ENCODE measurements at regions not wholly inside any gene's neighbourhood (a gene's known extent, or its start where the extent isn't known, plus 50 kb on each side); places are given as distances from the start of the nearest gene placed in this dataset.

GRCh38 chr22:49709464-49709863, 118.2 kb downstream of the BRD1 start:
- DNase-seq (ENCODE audit: low spot score in 2 of 2), result no peak
- H3K27me3 ChIP-seq, result peaks cover 0 to 13% of the 10 kb centered on the region in 2 donors
- no peak overlapping the region for H3K4me3 ChIP-seq
- TF ChIP-seq POLR2A (IDR thresholded peaks at IDR 0.05) (no peak), EP300 (IDR thresholded peaks at IDR 0.05) (no peak), CTCF (IDR thresholded peaks at IDR 0.05) (no peak)
- no peak overlapping the region for H3K27ac ChIP-seq
- no peaks in the 10 kb centered on the region for H3K4me1 ChIP-seq
- peaks cover 0 to 38% (median 2%) of the 10 kb centered on the region in 4 donors for H3K9me3 ChIP-seq
- no peaks in the 10 kb centered on the region for H3K36me3 ChIP-seq
- 70 to 71% methylated on average over 4 of the region's 4 CpGs for WGBS, 2 donors

- Histone ChIP-seq H3K36me3 (no peaks in the 10 kb centered on the region), H3K9me3 (peaks cover 0 to 51% (median 2%) of the 10 kb centered on the region in 4 donors), H3K27ac (no peak overlapping the region), H3K4me1 (no peaks in the 10 kb centered on the region), H3K4me3 (no peak overlapping the region), H3K27me3 (peaks cover 0 to 19% of the 10 kb centered on the region in 2 donors)
- DNase-seq (ENCODE audit: low spot score in 2 of 2), result no peak
- WGBS, 2 donors, result 83% methylated on average over 13 of the region's 13 CpGs
- TF ChIP-seq CTCF (IDR thresholded peaks at IDR 0.05) (no peak), POLR2A (IDR thresholded peaks at IDR 0.05) (no peak), EP300 (IDR thresholded peaks at IDR 0.05) (no peak)
Observed at GRCh38 chr22:49705972-49706352, 121.7 kb downstream of the BRD1 start.

GRCh38 chr22:49705216-49705971, 122.3 kb downstream of the BRD1 start:
- TF ChIP-seq EP300 (IDR thresholded peaks at IDR 0.05) (no peak), CTCF (IDR thresholded peaks at IDR 0.05) (no peak), POLR2A (IDR thresholded peaks at IDR 0.05) (no peak)
- H3K27ac ChIP-seq, result no peak overlapping the region
- no peak overlapping the region for H3K4me3 ChIP-seq
- WGBS, 2 donors, result 53 to 67% methylated on average over 16 to 22 of the region's 22 CpGs
- no peak for DNase-seq (ENCODE audit: low spot score in 2 of 2)
- no peaks in the 10 kb centered on the region for H3K36me3 ChIP-seq
- H3K4me1 ChIP-seq, result no peaks in the 10 kb centered on the region
- H3K27me3 ChIP-seq, result peaks cover 0 to 19% of the 10 kb centered on the region in 2 donors
- H3K9me3 ChIP-seq, result peaks cover 0 to 49% (median 2%) of the 10 kb centered on the region in 4 donors

- 47 to 81% methylated on average over 13 to 38 of the region's 39 CpGs for WGBS, 2 donors
- peaks cover 0 to 19% of the 10 kb centered on the region in 2 donors for H3K27me3 ChIP-seq
Observed at GRCh38 chr22:49704345-49705215, 123.1 kb downstream of the BRD1 start.

More at GRCh38 chr22:49704345-49705215, 123.1 kb downstream of the BRD1 start:
- TF ChIP-seq CTCF (IDR thresholded peaks at IDR 0.05) (no peak), POLR2A (IDR thresholded peaks at IDR 0.05) (no peak), EP300 (IDR thresholded peaks at IDR 0.05) (no peak)
- Histone ChIP-seq H3K36me3 (no peaks in the 10 kb centered on the region), H3K4me1 (no peaks in the 10 kb centered on the region), H3K4me3 (no peak overlapping the region), H3K9me3 (peaks cover 0 to 50% (median 2%) of the 10 kb centered on the region in 4 donors), H3K27ac (no peak overlapping the region)
- peak in 1 of 2 donors; percentile 5 for DNase-seq (ENCODE audit: low spot score in 2 of 2)

All from tibial nerve (tissue), 4 donors.